C1 segment of cervical spinal cord (tissue), 14 donors: ENCODE measurements at regions not wholly inside any gene's neighbourhood (a gene's known extent, or its start where the extent isn't known, plus 50 kb on each side); places are given as distances from the start of the nearest gene placed in this dataset.

Experiments
- DNase-seq, 14 donors: peaks; one replicate each; lab custom pipeline; 2025; lab: John Stamatoyannopoulos, UW

DNA sequence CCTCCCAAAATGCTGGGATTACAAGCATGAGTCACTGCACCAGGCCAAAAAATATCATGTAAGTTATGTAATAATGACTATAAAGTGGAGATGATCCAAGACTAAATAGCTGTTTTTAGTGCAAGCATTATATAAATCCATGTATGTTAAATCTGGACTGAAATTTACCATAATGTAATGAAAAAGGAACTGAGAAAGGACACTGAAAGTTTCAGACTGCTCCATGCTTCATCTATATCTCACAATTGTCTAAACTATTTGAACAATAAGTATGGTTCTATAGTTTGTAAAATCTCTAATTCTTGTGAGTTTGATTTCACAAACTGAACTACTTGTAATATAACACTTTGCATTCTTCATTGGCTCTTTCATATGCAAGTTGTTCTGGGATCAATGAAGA lies 2299.5 kb downstream of the PCDH9 start:
- DNase-seq, result no peak

DNA sequence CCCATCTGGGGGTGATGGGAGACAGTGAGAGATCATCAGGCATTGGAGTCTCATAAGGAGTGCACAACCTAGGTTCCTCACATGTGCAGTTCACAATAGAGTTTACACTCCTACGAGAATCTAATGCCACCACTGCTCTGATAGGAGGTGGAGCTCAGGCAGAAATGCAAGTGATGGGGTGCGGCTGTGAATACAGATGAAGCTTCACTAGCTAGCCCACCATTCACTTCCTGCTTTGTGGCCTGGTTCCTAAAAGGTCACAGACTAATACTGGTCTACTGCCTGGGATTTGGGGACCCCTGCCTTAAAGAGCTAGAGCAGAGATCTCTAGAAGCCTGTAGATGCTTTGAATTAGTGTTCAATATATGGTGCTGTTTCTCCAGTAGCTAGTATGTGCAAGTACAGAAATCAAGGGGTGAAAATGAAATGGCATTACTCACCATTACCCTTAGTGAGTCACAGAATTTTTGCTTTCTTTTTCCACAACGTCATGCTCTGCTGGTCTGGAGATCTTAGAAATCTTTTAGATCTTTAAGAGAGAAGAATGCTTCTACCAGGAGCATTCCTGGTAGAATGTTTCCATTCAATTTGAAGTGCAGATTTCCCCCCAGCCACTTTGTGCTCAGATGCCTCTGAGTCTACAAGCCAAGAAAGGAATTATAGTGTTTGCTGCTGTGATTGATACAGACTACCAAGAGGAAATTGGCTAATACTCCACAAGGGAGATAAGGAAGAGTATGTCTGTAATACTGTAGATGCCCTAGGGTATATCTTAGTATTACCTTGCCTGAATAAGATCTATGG lies 2301.2 kb downstream of the PCDH9 start:
- no peak for DNase-seq

- no peak for DNase-seq
Observed at GRCh38 chr13:64925727-64926126, 2304.4 kb downstream of the PCDH9 start.

DNA sequence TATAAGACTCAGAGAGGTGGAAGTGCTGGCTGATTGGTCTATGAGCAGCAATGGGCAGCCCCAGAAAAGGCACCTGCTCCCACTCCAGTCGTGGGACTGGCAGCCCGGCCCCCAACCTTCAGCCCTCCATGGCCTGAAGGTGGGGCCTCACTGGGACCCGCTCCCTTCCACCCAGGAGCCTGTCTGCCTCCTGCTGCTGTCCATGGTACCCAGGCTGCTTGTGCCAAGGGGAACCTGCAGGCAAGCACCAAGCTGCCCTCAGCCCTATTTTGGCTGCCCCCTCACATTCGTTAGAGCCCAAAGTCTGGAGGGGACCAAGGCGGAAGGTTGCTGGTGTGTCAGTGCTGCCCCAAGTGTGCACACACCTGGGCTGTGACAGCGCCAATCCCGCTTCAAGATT lies 2304.9 kb downstream of the PCDH9 start:
- no peak for DNase-seq

GRCh38 chr13:64924401-64924800 lies 2305.7 kb downstream of the PCDH9 start:
- no peak for DNase-seq

GRCh38 chr13:64917566-64917965 lies 2312.6 kb downstream of the PCDH9 start:
- DNase-seq, result no peak

GRCh38 chr13:64912141-64912540 lies 2318.0 kb downstream of the PCDH9 start:
- DNase-seq, result no peak

GRCh38 chr13:64910096-64910495 lies 2320.0 kb downstream of the PCDH9 start:
- DNase-seq, result no peak

GRCh38 chr13:64909184-64909583 lies 2321.0 kb downstream of the PCDH9 start:
- no peak for DNase-seq

DNA sequence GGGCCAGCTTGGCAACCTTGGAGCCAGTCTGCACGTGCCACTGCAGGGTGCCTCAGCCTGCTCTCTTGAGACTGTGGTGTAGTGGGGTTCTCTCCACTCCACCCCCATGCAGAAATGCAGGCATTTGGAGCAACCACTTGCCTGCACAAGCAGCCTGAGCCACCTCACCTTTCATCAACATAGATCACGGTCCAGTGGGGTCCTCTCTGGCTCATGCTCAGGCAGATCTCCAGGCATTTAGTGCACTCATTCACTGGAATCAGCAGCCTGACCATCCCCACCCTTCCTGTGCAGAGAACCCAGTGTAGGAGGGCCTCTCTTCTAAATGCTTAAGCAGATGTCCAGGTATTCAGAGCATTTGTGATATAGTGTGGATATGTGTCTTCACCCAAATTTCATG lies 2330.1 kb downstream of the PCDH9 start:
- DNase-seq, result no peak

GRCh38 chr13:64884976-64885375 lies 2345.2 kb downstream of the PCDH9 start:
- DNase-seq, result no peak

DNA sequence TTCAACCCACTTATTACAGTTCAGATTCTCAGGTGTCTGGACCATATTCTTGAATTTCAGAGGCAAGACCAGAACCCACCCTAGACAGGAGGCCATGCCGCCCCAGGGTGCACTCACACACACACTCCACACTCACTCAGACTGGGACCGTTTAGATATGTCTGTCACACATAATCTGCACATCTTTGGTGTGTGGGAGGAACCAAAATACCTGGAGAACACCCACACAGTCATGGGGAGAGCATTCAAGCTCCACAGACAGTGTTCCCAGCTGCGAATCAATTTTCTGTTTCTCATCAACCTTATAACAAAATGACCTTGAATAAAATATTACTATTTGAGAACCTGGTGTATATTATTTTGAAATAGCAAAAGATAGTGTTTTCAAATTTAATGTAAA lies 2353.0 kb downstream of the PCDH9 start:
- no peak for DNase-seq

DNA sequence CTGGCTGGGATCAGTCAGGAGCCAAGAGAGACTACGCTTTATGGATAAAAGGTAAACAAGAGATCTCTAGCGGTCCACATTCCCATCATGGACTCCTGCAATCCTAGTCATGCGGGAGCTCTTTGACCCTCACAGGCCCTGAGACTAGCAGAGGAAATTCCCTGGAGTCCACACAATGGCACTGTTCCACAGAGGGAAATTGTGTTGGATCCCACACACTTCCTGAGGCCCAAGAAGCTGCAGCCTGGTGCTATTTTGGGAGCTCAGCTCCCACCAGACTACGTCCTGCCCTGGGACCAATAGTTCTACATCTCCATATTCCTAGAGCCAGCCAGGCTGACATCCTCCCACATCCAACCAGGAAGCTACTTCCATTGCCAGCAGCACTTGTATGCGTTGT lies 2358.4 kb downstream of the PCDH9 start:
- no peak for DNase-seq

DNA sequence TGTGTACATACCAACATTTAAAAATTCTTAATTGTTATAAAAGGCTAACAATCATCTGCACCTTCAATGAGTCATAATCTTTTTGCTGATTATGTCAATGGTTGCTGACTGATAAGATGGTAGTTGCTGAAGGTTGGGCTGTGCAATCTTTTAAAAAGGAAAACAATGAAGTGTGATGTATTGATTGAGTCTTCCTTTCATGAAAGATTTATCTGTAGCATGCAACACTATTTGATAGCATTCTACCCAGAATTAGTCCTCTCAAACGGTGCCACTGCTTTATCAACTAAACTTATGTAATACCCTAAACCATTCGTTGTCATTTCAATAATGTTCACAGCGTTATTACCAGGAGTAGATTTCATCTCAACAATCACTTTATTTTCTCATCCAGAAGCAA lies 2360.6 kb downstream of the PCDH9 start:
- DNase-seq, result no peak

- no peak for DNase-seq
Observed at GRCh38 chr13:64867856-64868255, 2362.3 kb downstream of the PCDH9 start.

DNA sequence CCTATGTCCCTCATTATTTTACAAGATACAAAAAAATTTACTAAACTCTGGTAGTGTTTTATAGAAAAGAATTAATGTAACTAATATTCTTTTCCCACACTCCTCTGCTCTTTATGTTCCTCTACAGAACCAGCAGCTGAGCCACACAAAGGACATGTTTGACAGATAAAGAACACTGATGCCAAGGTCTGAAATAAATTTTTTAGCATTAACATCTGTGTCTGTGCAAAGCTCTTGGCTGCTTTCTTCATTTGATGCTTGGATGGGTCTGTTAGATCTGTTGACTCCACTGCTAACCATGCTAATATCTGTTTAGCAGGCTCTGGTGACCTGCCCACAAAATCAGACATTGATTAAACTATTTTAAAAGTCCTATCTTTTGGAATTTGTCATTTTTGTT lies 2363.8 kb downstream of the PCDH9 start:
- no peak for DNase-seq

DNA sequence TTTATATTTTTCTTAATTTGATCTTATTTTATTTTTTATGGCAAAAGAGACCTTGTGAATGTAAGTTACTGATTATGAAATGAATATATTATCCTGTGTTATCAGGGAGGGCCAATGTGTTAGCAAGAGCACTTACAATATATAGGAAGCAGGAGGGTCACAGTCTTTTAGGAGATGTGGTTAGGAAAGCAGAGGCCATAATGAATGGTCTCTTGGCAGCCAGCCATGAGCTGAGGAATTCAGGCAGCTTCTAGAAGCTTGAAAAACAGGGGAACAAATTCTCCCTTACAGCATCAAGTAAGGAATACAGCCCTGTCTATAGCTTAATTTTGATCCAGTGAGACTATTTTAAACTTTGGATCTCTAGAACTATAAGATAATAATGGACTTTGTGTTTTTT lies 2374.6 kb downstream of the PCDH9 start:
- no peak for DNase-seq

DNA sequence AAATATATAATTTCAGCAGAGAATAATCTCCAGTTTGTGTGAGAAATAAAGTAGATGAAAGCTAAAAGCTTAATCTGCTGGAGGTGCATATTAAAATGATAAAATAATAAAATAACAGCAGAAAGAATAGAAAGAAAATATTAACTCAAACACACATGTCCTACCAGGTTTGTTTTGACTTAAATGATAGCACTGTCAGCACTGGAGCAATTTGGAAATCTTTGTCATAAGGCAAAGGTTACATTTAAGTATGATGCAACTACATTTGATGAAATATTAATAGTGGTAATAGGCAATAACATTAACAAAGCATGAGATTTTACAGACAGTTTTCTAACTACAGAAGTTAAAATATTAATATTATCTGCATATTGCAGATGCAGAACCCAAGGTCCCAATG lies 2380.1 kb downstream of the PCDH9 start:
- DNase-seq, result no peak

DNA sequence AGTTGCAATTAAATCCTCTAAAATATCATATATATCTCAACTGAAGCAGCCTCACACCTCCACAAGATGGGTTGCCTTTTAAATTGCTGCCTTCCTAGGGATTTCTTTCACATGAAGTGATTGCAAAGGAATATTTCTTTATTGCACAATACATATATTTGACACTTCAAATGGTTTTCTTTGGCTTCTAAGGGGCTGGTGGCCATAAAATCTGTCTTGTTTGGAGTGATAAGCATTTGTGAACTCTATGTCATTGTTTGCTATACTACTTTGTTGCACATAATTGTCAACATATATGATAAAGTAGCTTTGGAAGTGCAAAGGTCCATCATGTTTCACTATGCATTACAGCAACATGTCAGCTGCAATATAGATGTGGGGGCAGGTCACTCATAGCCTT lies 2380.9 kb downstream of the PCDH9 start:
- DNase-seq, result no peak

DNA sequence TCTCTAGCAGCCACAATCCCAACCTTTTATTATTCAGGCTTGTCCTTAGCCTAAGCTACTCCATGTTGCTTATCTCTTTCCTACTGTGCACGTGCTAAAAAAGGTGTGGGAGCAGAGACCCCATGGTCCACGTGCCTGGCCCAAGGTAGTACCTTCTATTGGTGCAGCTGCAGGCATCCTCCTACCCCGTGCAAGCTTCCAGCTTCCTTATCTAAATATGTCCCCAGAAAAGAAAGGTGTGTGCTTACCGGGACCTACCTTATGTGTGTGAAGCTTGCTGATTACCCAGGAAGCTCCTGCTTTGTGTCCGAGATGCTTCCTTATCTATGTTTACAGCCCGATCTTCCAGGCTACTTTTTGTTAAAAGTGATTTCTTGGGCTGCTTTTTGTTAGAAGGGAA lies 2382.4 kb downstream of the PCDH9 start:
- no peak for DNase-seq

- no peak for DNase-seq
Observed at GRCh38 chr13:64845110-64845509, 2385.0 kb downstream of the PCDH9 start.

- DNase-seq, result no peak
Observed at GRCh38 chr13:64819081-64819480, 2411.1 kb downstream of the PCDH9 start.

DNA sequence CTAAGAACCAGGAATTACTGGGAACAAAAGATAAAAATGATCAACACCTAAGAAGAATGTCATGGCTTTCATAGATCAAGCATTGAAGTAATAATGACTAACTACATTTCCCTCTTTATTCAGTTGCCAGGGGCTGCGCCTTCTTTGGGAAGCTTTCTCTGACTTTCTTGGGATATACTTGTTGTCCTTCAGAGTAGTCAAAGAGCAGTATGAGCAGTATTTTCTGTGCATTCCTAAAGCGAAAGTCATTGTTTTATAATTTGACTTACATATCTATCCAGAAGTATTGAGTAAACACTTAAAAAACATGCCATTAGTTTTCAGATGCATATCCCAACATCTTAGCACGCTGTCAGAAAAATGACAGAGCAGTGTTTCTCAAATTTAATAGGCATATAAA lies 2412.4 kb downstream of the PCDH9 start:
- DNase-seq, result no peak

DNA sequence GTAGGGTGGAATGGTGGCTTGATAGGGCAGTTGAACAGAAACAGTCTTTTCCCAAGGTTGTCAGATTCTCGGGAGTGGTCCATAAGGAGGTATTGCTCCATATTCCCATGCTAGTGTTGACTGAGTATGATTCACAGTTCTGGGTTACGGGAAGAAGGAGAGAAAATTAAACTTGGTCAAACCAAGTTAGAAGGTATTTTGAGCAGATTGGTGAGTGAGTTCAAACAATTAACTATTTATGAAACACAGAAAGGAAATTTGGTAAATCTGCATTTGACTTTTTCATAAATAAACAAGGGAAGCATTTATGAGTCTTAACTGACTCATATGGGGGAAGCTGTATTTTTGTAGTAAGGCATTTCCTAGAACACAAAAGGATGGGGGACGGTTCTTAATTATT lies 2419.4 kb downstream of the PCDH9 start:
- no peak for DNase-seq
